ENCODE measurements at regions not wholly inside any gene's neighbourhood (a gene's known extent, or its start where the extent isn't known, plus 50 kb on each side); places are given as distances from the start of the nearest gene placed in this dataset.

DNA sequence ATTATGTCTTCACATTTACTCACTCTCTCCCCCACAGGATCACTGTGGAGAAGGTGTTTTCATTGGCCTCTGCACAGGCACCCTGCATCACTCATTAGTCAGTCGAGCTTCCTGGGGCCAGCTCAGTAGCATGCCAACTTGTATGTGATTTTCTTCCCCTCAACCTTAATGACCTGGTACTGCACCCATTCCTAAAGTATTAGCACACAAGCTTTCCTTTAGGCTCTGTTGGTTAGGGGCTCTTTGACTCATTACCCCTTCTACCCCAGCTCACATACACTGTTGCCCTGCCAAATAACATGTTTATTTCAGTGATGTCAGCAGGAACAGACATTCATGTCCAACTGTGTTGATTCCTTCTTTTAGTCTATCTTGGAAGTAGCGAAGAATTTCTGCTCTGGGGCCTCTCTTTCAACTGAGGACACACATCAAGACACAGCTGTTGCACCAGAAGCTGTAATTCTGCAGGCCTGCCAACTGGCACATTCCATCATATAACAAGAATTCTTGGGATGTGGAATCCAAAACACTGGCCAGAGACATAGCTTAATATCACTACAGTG lies 603.5 kb upstream of the ADAMTS5 start:
- Histone ChIP-seq H3K4me1 (no peaks in the 10 kb centered on the region), H3K36me3 (no peaks in the 10 kb centered on the region), H3K9me3 (no peaks in the 10 kb centered on the region), H3K27me3 (no peaks in the 10 kb centered on the region), H3K27ac (peak overlapping the region in 1 of 2 donors; percentile 2), H3K4me3 (no peak overlapping the region)
- peak; percentile 59 for ATAC-seq
- TF ChIP-seq, protein P1, sequence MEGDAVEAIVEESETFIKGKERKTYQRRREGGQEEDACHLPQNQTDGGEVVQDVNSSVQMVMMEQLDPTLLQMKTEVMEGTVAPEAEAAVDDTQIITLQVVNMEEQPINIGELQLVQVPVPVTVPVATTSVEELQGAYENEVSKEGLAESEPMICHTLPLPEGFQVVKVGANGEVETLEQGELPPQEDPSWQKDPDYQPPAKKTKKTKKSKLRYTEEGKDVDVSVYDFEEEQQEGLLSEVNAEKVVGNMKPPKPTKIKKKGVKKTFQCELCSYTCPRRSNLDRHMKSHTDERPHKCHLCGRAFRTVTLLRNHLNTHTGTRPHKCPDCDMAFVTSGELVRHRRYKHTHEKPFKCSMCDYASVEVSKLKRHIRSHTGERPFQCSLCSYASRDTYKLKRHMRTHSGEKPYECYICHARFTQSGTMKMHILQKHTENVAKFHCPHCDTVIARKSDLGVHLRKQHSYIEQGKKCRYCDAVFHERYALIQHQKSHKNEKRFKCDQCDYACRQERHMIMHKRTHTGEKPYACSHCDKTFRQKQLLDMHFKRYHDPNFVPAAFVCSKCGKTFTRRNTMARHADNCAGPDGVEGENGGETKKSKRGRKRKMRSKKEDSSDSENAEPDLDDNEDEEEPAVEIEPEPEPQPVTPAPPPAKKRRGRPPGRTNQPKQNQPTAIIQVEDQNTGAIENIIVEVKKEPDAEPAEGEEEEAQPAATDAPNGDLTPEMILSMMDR (IDR thresholded peaks at IDR 0.05): no peak
- intact Hi-C loops (cut with DNase I): no loop called here
- peak in 3 of 4 donors; percentile 37 to 85 (median 78) for DNase-seq

DNA sequence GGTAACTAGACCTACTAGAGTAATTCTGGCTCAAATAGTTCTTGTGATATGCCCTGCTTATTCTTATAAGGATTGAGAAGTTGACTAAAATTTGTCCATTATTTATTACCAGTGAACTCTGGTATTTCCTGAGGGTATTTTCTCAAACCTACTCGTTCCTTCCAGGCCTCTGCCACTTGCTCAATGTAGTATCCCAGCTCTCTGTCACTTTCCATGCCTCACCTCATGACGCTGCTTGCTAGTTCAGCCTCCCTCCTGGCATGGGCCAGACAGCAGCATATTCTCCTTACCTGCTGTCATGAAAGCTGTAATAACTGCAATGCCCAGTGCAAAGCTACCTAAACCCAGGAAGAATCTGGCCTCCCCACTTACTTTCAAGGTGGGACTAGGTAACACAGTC lies 602.9 kb upstream of the ADAMTS5 start:
- intact Hi-C loops (cut with DNase I): no loop called here
- no peaks in the 10 kb centered on the region for H3K4me1 ChIP-seq
- H3K36me3 ChIP-seq: no peaks in the 10 kb centered on the region
- ATAC-seq: no peak
- no peak for DNase-seq
- H3K27me3 ChIP-seq: no peaks in the 10 kb centered on the region
- no peaks in the 10 kb centered on the region for H3K9me3 ChIP-seq
- TF ChIP-seq, protein P1 (IDR thresholded peaks at IDR 0.05): no peak
- peak overlapping the region in 1 of 2 donors; percentile 2 for H3K27ac ChIP-seq
- H3K4me3 ChIP-seq: no peak overlapping the region

DNA sequence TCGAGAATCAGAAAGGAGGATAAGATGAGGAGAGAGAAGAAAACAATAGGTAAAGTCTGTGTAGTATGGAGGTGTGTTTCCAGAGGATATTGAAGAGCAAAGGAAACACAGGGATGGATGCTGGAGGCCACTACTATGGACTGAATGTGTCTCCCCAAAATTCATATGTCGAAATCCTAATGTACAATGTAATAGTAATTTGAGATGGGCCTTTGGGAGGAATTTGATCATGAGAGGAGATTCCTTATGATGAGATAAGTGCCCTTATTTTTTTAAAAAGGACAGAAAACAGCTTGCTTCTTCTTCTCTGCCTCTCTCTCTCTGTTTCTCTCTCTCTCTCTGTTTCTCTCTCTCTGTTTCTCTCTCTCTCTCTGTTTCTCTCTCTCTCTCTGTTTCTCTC lies 602.2 kb upstream of the ADAMTS5 start:
- intact Hi-C loops (cut with DNase I): no loop called here
- no peaks in the 10 kb centered on the region for H3K9me3 ChIP-seq
- no peaks in the 10 kb centered on the region for H3K27me3 ChIP-seq
- DNase-seq: no peak
- no peak overlapping the region for H3K4me3 ChIP-seq
- TF ChIP-seq, protein P1 (IDR thresholded peaks at IDR 0.05): no peak
- no peak overlapping the region for H3K27ac ChIP-seq
- H3K4me1 ChIP-seq: no peaks in the 10 kb centered on the region
- ATAC-seq: no peak
- H3K36me3 ChIP-seq: no peaks in the 10 kb centered on the region

DNA sequence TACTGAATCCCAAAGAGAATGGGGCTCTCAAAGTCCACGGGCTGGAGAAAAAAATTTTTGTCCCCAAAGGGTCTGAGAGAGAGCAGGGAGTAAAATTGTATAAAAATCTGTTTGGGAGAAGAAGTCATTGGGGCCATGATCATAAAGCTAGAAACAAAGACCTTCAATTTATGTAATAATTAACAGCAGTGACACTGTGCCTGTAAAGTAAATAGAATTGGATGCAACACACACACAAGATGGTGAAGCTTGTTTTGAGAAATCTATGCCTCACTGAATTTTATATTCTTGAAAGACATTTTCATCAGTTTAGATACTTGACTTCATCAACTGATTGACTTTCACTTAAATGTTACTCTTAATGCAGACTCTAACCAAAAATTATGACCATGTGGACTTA lies 600.5 kb upstream of the ADAMTS5 start:
- no peaks in the 10 kb centered on the region for H3K9me3 ChIP-seq
- DNase-seq (no peak), ATAC-seq (no peak)
- TF ChIP-seq, protein P1 (IDR thresholded peaks at IDR 0.05): no peak
- H3K4me1 ChIP-seq: no peaks in the 10 kb centered on the region
- intact Hi-C loops (cut with DNase I): no loop called here
- no peaks in the 10 kb centered on the region for H3K27me3 ChIP-seq
- H3K27ac ChIP-seq: no peak overlapping the region
- H3K4me3 ChIP-seq: no peak overlapping the region
- no peaks in the 10 kb centered on the region for H3K36me3 ChIP-seq

DNA sequence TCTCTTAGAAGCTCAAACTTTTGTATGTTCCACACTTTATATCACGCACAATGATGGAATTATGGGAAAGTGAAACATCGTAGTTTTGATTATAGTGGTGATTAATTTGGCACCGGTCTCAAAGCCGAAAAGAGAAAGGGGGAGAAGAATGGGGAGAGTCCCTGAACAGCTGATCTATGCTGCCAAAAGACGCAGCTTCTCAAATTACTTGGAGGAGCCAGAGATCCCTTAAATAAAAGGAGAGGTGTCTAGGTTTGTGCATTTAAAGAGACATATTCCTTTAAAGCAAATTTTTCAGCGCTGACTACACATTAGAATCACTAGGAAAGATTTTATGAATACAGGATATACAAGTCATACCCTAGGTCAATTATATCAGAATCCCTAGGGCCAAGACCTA lies 599.6 kb upstream of the ADAMTS5 start:
- Histone ChIP-seq H3K27ac (no peak overlapping the region), H3K9me3 (no peaks in the 10 kb centered on the region), H3K27me3 (no peaks in the 10 kb centered on the region), H3K4me1 (no peaks in the 10 kb centered on the region), H3K36me3 (no peaks in the 10 kb centered on the region), H3K4me3 (no peak overlapping the region)
- intact Hi-C loops (cut with DNase I): no loop called here
- DNase-seq: no peak
- TF ChIP-seq, protein P1 (IDR thresholded peaks at IDR 0.05): no peak
- no peak for ATAC-seq

All from left lung (tissue), 4 donors.